GM12873 (cell line): ENCODE measurements at regions not wholly inside any gene's neighbourhood (a gene's known extent, or its start where the extent isn't known, plus 50 kb on each side); places are given as distances from the start of the nearest gene placed in this dataset.

Source experiments
- CTCF ChIP-seq: IDR thresholded peaks from 2 replicates; pipeline ENCODE4 v1.5.1; 2012; ENCODE audit warnings: low read depth, mild to moderate bottlenecking, moderate library complexity, low read length, control low read depth; ENCODE audit not compliant: insufficient read depth; ENCODE audit errors: missing control alignments

GRCh38 chr10:21421794-21422193 lies 103.7 kb downstream of the SKIDA1 start:
- TF ChIP-seq CTCF, result no peak

GRCh38 chr10:21421016-21421415 lies 104.5 kb downstream of the SKIDA1 start:
- no peak for TF ChIP-seq CTCF

GRCh38 chr10:21417172-21417712 lies 108.2 kb downstream of the SKIDA1 start:
- TF ChIP-seq CTCF, result no peak

- TF ChIP-seq CTCF, result no peak
These were observed 111.8 kb downstream of the SKIDA1 start for GRCh38 chr10:21413680-21414079.

GRCh38 chr10:21413268-21413667 lies 112.2 kb downstream of the SKIDA1 start:
- TF ChIP-seq CTCF, result no peak

GRCh38 chr10:21406595-21407193 lies 118.8 kb downstream of the SKIDA1 start:
- TF ChIP-seq CTCF, result no peak

- no peak for TF ChIP-seq CTCF
These were observed 119.5 kb downstream of the SKIDA1 start for GRCh38 chr10:21405981-21406380.
